IMR-90 (cell line): ENCODE measurements at regions not wholly inside any gene's neighbourhood (a gene's known extent, or its start where the extent isn't known, plus 50 kb on each side); places are given as distances from the start of the nearest gene placed in this dataset.

Experiments used
- ATAC-seq: fragments of 200-7000 bp; cut with Tn5 transposase; 2 replicates; pipeline ENCODE4 v1.9.1; 2020; ENCODE audit warnings: low read depth, mild to moderate bottlenecking, moderate library complexity
- BruUV-seq: library from RNA; stranded (reverse); fragments of 400-500 nt; replicated peaks from 2 replicates; lab custom pipeline; 2021; lab: Mats Ljungman, UMichigan
- CTCF ChIA-PET: fragments of 300-600 bp; formaldehyde crosslinking; extraction: SDS; loops from one replicate; lab custom pipeline; 2021; ENCODE audit warnings: antibody characterized with exemption; lab: Yijun Ruan, JAX
- POLR2A ChIA-PET: fragments of 300-600 bp; sonication (Branson Sonifier 250); formaldehyde crosslinking; loops from one replicate; lab custom pipeline; 2022; ENCODE audit warnings: antibody characterized with exemption; ENCODE audit not compliant: unreplicated experiment; lab: Charles Lee
- DNase-seq: peaks from one replicate; pipeline ENCODE4 v3.0.0; 2013
- H2AFZ ChIP-seq: replicated peaks from 2 replicates; pipeline ENCODE3; 2013; ENCODE audit warnings: low read length, mild to moderate bottlenecking; ENCODE audit not compliant: poor library complexity
- H2AK5ac ChIP-seq: 2 replicates; pipeline ENCODE4 v1.6.1; 2013; ENCODE audit warnings: low read depth, low read length, inconsistent platforms
- H2AK9ac ChIP-seq: replicated peaks from 2 replicates; pipeline ENCODE3; 2013; ENCODE audit warnings: mild to moderate bottlenecking, low read depth, low read length, moderate library complexity; ENCODE audit not compliant: poor library complexity
- H2BK120ac ChIP-seq: 2 replicates; pipeline ENCODE4 v1.6.1; 2013; ENCODE audit warnings: low read depth, low read length, inconsistent platforms
- H2BK15ac ChIP-seq: 3 replicates; pipeline ENCODE4 v1.6.1; 2013; ENCODE audit warnings: low read depth, low read length, inconsistent platforms
- H2BK20ac ChIP-seq: 2 replicates; pipeline ENCODE4 v1.6.1; 2013; ENCODE audit warnings: low read depth, mild to moderate bottlenecking, inconsistent platforms, low read length, moderate library complexity
- H2BK5ac ChIP-seq: 2 replicates; pipeline ENCODE4 v1.6.1; 2013; ENCODE audit warnings: mild to moderate bottlenecking, low read depth, low read length, inconsistent platforms; ENCODE audit not compliant: poor library complexity, severe bottlenecking
- H3K14ac ChIP-seq: replicated peaks from 2 replicates; pipeline ENCODE4 v1.6.1; 2013; ENCODE audit warnings: low read depth, low read length, inconsistent platforms
- H3K18ac ChIP-seq: 2 replicates; pipeline ENCODE4 v1.6.1; 2013; ENCODE audit warnings: low read depth, low read length, control low read depth
- H3K23ac ChIP-seq: 2 replicates; pipeline ENCODE4 v1.6.1; 2013; ENCODE audit warnings: low read depth, low read length, inconsistent platforms
- H3K27ac ChIP-seq: 2 replicates; pipeline ENCODE4 v1.5.1; 2013; ENCODE audit warnings: mild to moderate bottlenecking, control low read depth, low read length; ENCODE audit not compliant: insufficient read depth
- H3K27me3 ChIP-seq: 2 replicates; pipeline ENCODE4 v1.6.1; 2013; ENCODE audit warnings: low read length; ENCODE audit not compliant: control insufficient read depth, insufficient read depth
- H3K36me3 ChIP-seq: 2 replicates; pipeline ENCODE4 v1.6.1; 2013; ENCODE audit warnings: low read length, mixed read lengths; ENCODE audit not compliant: control insufficient read depth, insufficient read depth
- H3K4ac ChIP-seq: 2 replicates; pipeline ENCODE4 v1.6.1; 2013; ENCODE audit warnings: low read depth, low read length, inconsistent platforms
- H3K4me1 ChIP-seq: 2 replicates; pipeline ENCODE4 v1.6.1; 2013; ENCODE audit warnings: low read length, mixed read lengths; ENCODE audit not compliant: control insufficient read depth, insufficient read depth
- H3K4me2 ChIP-seq: 2 replicates; pipeline ENCODE4 v1.6.1; 2013; ENCODE audit warnings: low read depth, mild to moderate bottlenecking, control low read depth, low read length, moderate library complexity
- H3K4me3 ChIP-seq: 2 replicates; pipeline ENCODE4 v1.5.1; 2013; ENCODE audit warnings: low read depth, mild to moderate bottlenecking, control low read depth, low read length, moderate library complexity; ENCODE audit not compliant: insufficient read depth
- H3K56ac ChIP-seq: 2 replicates; pipeline ENCODE4 v1.6.1; 2013; ENCODE audit warnings: low read length, inconsistent platforms; ENCODE audit not compliant: insufficient read depth; ENCODE audit errors: extremely low read depth
- H3K79me1 ChIP-seq, 2 experiments: 2 replicates each; pipeline ENCODE4 v1.6.1; 2013; ENCODE audit warnings: low read length in 2 of 2, inconsistent platforms in 1 of 2, low read depth in 1 of 2
- H3K9ac ChIP-seq: 2 replicates; pipeline ENCODE4 v1.6.1; 2013; ENCODE audit warnings: low read depth, low read length, control low read depth
- H3K9me1 ChIP-seq: 2 replicates; pipeline ENCODE4 v1.6.1; 2013; ENCODE audit warnings: low read length, inconsistent platforms; ENCODE audit not compliant: insufficient read depth
- H3K9me3 ChIP-seq: 2 replicates; pipeline ENCODE4 v1.6.1; 2013; ENCODE audit warnings: low read length; ENCODE audit not compliant: control insufficient read depth, insufficient read depth
- H4K20me1 ChIP-seq: 2 replicates; pipeline ENCODE4 v1.6.1; 2013; ENCODE audit warnings: low read length, inconsistent platforms; ENCODE audit not compliant: insufficient read depth
- H4K5ac ChIP-seq: 2 replicates; pipeline ENCODE4 v1.6.1; 2013; ENCODE audit warnings: mild to moderate bottlenecking, low read depth, low read length, control low read depth
- H4K8ac ChIP-seq, 2 experiments: 2 replicates each; pipeline ENCODE4 v1.6.1; 2013; ENCODE audit warnings: low read depth in 2 of 2, low read length in 2 of 2, control low read depth in 1 of 2, inconsistent platforms in 1 of 2
- H4K91ac ChIP-seq: 2 replicates; pipeline ENCODE4 v1.6.1; 2013; ENCODE audit warnings: low read depth, low read length, inconsistent platforms; ENCODE audit not compliant: insufficient read depth
- BHLHE40 ChIP-seq: fragments of 150-350 bp; IDR thresholded peaks from 2 replicates; pipeline ENCODE4 v1.6.1; 2016; ENCODE audit warnings: mild to moderate bottlenecking, low read depth, low read length
- CEBPB ChIP-seq: IDR thresholded peaks from 2 replicates; pipeline ENCODE4 v1.6.1; 2012; ENCODE audit warnings: low read depth, low read length, improper control_type of control experiment
- CHD1 ChIP-seq: IDR thresholded peaks from 2 replicates; pipeline ENCODE4 v1.6.1; 2012; ENCODE audit warnings: low read depth, low read length, improper control_type of control experiment
- CTCF ChIP-seq: conservative IDR thresholded peaks from 2 replicates; pipeline ENCODE4 v1.5.1; 2012; ENCODE audit warnings: mild to moderate bottlenecking, low read depth, low read length, improper control_type of control experiment
- ELK1 ChIP-seq: fragments of 150-350 bp; IDR thresholded peaks from 2 replicates; pipeline ENCODE4 v1.6.1; 2016; ENCODE audit warnings: low read depth, mild to moderate bottlenecking, low read length, moderate library complexity, borderline replicate concordance
- FOS ChIP-seq: fragments of 150-350 bp; IDR thresholded peaks from 2 replicates; pipeline ENCODE4 v1.6.1; 2016; ENCODE audit warnings: low read depth, low read length
- MAFK ChIP-seq: IDR thresholded peaks from 2 replicates; pipeline ENCODE4 v1.6.1; 2012; ENCODE audit warnings: low read depth, low read length, improper control_type of control experiment
- MAZ ChIP-seq: IDR thresholded peaks from 2 replicates; pipeline ENCODE4 v1.6.1; 2012; ENCODE audit warnings: low read depth, mild to moderate bottlenecking, low read length, improper control_type of control experiment, moderate library complexity, borderline replicate concordance
- MXI1 ChIP-seq: IDR thresholded peaks from 2 replicates; pipeline ENCODE4 v1.6.1; 2012; ENCODE audit warnings: low read depth, mild to moderate bottlenecking, low read length, moderate library complexity, borderline replicate concordance
- NFE2L2 ChIP-seq: fragments of 150-350 bp; IDR thresholded peaks from 2 replicates; pipeline ENCODE4 v1.6.1; 2016; ENCODE audit warnings: low read depth, mild to moderate bottlenecking, low read length
- POLR2A ChIP-seq: IDR thresholded peaks from 2 replicates; pipeline ENCODE4 v1.6.1; 2012; ENCODE audit warnings: mild to moderate bottlenecking, low read depth, low read length
- RAD21 ChIP-seq: IDR thresholded peaks from 2 replicates; pipeline ENCODE4 v1.6.1; 2012; ENCODE audit warnings: low read length, improper control_type of control experiment
- RCOR1 ChIP-seq: IDR thresholded peaks from 2 replicates; pipeline ENCODE4 v1.6.1; 2012; ENCODE audit warnings: mild to moderate bottlenecking, low read length, improper control_type of control experiment; ENCODE audit not compliant: insufficient replicate concordance
- RFX5 ChIP-seq: IDR thresholded peaks from 2 replicates; pipeline ENCODE4 v1.8.0; 2012; ENCODE audit warnings: low read depth, mild to moderate bottlenecking, low read length, moderate library complexity
- SMC3 ChIP-seq: fragments of 150-350 bp; IDR thresholded peaks from 2 replicates; pipeline ENCODE4 v1.6.1; 2016; ENCODE audit warnings: low read depth, mild to moderate bottlenecking, antibody characterized with exemption, low read length, moderate library complexity
- USF2 ChIP-seq: fragments of 150-350 bp; IDR thresholded peaks from 2 replicates; pipeline ENCODE4 v1.6.1; 2017; ENCODE audit warnings: mild to moderate bottlenecking, antibody characterized with exemption, low read length, low read depth
- WGBS, 2 experiments: methylation state at CpG; one replicate each; pipeline versions ENCODE4 v1.1.5 to v1.1.7; 2013; ENCODE audit warnings: missing lambda C conversion rate in 2 of 2; ENCODE audit not compliant: insufficient read length in 1 of 2; ENCODE audit errors: extremely low coverage in 2 of 2; 5-methylcytosine and 5-hydroxymethylcytosine counted together
- dilution Hi-C: fragments of 300-500 bp; cut with HindIII; formaldehyde crosslinking; loops from one replicate; pipeline ENCODE4 v1.14.3; 2018; ENCODE audit warnings: low sequenced_read_pairs; ENCODE audit not compliant: unreplicated experiment
- in situ Hi-C: fragments of 300-500 bp; cut with MboI; formaldehyde crosslinking; loops from 3 replicates; pipeline ENCODE4 v1.14.3; 2019; ENCODE audit warnings: low sequenced_read_pairs, inconsistent platforms, mixed read lengths
- intact Hi-C: fragments of 100-400 bp; cut with micrococcal nuclease; formaldehyde crosslinking; loops from 2 replicates; pipeline ENCODE4 v1.10.0; 2022

- dilution Hi-C loops (no loop called here), intact Hi-C loops (no loop called here), in situ Hi-C loops (no loop called here)
- H3K27ac ChIP-seq, result no peak overlapping the region
- H2BK15ac ChIP-seq, result no peak overlapping the region
- no peak overlapping the region for H2AK9ac ChIP-seq
- 40% methylated on average over 1 of the region's 4 CpGs; no CpG with 5 or more reads in 1 of the 2 experiments for WGBS, 2 experiments
- H3K9me3 ChIP-seq, result no peaks in the 10 kb centered on the region
- H3K4me1 ChIP-seq, result no peaks in the 10 kb centered on the region
- no peak overlapping the region for H4K5ac ChIP-seq
- no peaks in the 10 kb centered on the region for H3K36me3 ChIP-seq
- no peak overlapping the region for H3K56ac ChIP-seq
- H3K27me3 ChIP-seq, result no peaks in the 10 kb centered on the region; the same call in none of the 2 replicates
- no peak overlapping the region for H3K4ac ChIP-seq
- DNase-seq (no peak), ATAC-seq (no peak)
- no TSS peak for BruUV-seq
- no peaks in the 10 kb centered on the region for H3K79me1 ChIP-seq
- no peak overlapping the region for H2BK120ac ChIP-seq
- no peak overlapping the region for H2AFZ ChIP-seq
- H3K9me1 ChIP-seq, result no peaks in the 10 kb centered on the region
- CTCF ChIA-PET, result no interaction called here
- H3K9ac ChIP-seq, result no peak overlapping the region
- TF ChIP-seq BHLHE40 (no peak), CHD1 (no peak), ELK1 (no peak), FOS (no peak), MXI1 (no peak), RCOR1 (no peak), NFE2L2 (no peak), SMC3 (no peak), POLR2A (no peak), RFX5 (no peak), RAD21 (no peak), USF2 (no peak), CTCF (no peak), MAFK (no peak), CEBPB (no peak), MAZ (no peak)
- H4K20me1 ChIP-seq, result no peaks in the 10 kb centered on the region
- H4K91ac ChIP-seq, result no peak overlapping the region
- no peak overlapping the region for H3K4me3 ChIP-seq
- no peak overlapping the region for H2AK5ac ChIP-seq
- no peak overlapping the region for H3K4me2 ChIP-seq
- no peak overlapping the region for H4K8ac ChIP-seq
- no peak overlapping the region for H3K18ac ChIP-seq
- no peak overlapping the region for H3K14ac ChIP-seq
- POLR2A ChIA-PET, result no interaction called here
- no peak overlapping the region for H2BK5ac ChIP-seq
- H3K23ac ChIP-seq, result no peak overlapping the region
- H2BK20ac ChIP-seq, result no peak overlapping the region
Observed at GRCh38 chr5:8327016-8327415, 458.1 kb downstream of the MTRR start.
